ENCODE measurements at regions not wholly inside any gene's neighbourhood (a gene's known extent, or its start where the extent isn't known, plus 50 kb on each side); places are given as distances from the start of the nearest gene placed in this dataset.
"Not testable (repeated sequence)": the region's sequence is repeated elsewhere in the genome, so short reads cannot be mapped to it uniquely, and the experiment has no call there.

- no peak overlapping the region for H2AFZ ChIP-seq (ENCODE audit: insufficient read depth, low read depth, low read length, poor library complexity, severe bottlenecking)
- intact Hi-C loops (cut with micrococcal nuclease): no loop called here
- no peaks in the 10 kb centered on the region for H3K4me1 Mint-ChIP-seq
- no peaks in the 10 kb centered on the region for H3K9me3 ChIP-seq (replicated peaks in 1 of 2; ENCODE audit: control insufficient read depth in 1 of 2, insufficient read depth in 1 of 2, low read length in 2 of 2)
- H3K9ac ChIP-seq (ENCODE audit: insufficient read depth, low read length, poor library complexity, severe bottlenecking): no peak overlapping the region
- no peaks in the 10 kb centered on the region for H4K20me1 ChIP-seq (ENCODE audit: insufficient read depth, low read length)
- H3K27me3 Mint-ChIP-seq (ENCODE audit: low read depth in 3 of 3): peaks cover 0 to 2% (median 0%) of the 10 kb centered on the region in 3 donors
- H3K27me3 ChIP-seq (ENCODE audit: control insufficient read depth in 2 of 2, insufficient read depth in 2 of 2, low read length in 2 of 2): no peaks in the 10 kb centered on the region
- no peak overlapping the region for H3K4me3 ChIP-seq (replicated peaks in 1 of 3; ENCODE audit: low read depth in 2 of 3, low read length in 3 of 3)
- no peak overlapping the region for H3K27ac Mint-ChIP-seq
- H3K79me2 ChIP-seq (ENCODE audit: insufficient read depth, low read length): no peaks in the 10 kb centered on the region
- no peaks in the 10 kb centered on the region for H3K36me3 ChIP-seq (replicated peaks in 1 of 2; ENCODE audit: control insufficient read depth in 1 of 2, insufficient read depth in 2 of 2, low read length in 2 of 2)
- no peak for TF ChIP-seq CTCF (IDR thresholded peaks at IDR 0.05)
- H3K36me3 Mint-ChIP-seq: no peaks in the 10 kb centered on the region
- no peaks in the 10 kb centered on the region for H3K4me1 ChIP-seq (ENCODE audit: control insufficient read depth in 1 of 2, insufficient read depth in 2 of 2, low read length in 2 of 2)
- DNase-seq: no peak
- peaks cover 0 to 2% (median 0%) of the 10 kb centered on the region in 7 donors for H3K9me3 Mint-ChIP-seq
- H3K27ac ChIP-seq (ENCODE audit: low read depth in 1 of 2, low read length in 2 of 2): no peak overlapping the region
- H3K4me2 ChIP-seq (replicated peaks; ENCODE audit: extremely low read depth, low read length, poor library complexity, severe bottlenecking): no peak overlapping the region
- no peak overlapping the region for H3K4me3 Mint-ChIP-seq
Measured at GRCh38 chr12:88677464-88677863, 97.2 kb upstream of the KITLG start.

- H3K36me3 Mint-ChIP-seq; DNase-seq; H3K27ac Mint-ChIP-seq; intact Hi-C loops (cut with micrococcal nuclease); H4K20me1 ChIP-seq (ENCODE audit: insufficient read depth, low read length); H3K27ac ChIP-seq (ENCODE audit: low read depth in 1 of 2, low read length in 2 of 2); H3K9ac ChIP-seq (ENCODE audit: insufficient read depth, low read length, poor library complexity, severe bottlenecking); H3K4me3 Mint-ChIP-seq; H2AFZ ChIP-seq (ENCODE audit: insufficient read depth, low read depth, low read length, poor library complexity, severe bottlenecking); H3K36me3 ChIP-seq (replicated peaks in 1 of 2; ENCODE audit: control insufficient read depth in 1 of 2, insufficient read depth in 2 of 2, low read length in 2 of 2); H3K27me3 ChIP-seq (ENCODE audit: control insufficient read depth in 2 of 2, insufficient read depth in 2 of 2, low read length in 2 of 2); H3K79me2 ChIP-seq (ENCODE audit: insufficient read depth, low read length); H3K4me3 ChIP-seq (replicated peaks in 1 of 3; ENCODE audit: low read depth in 2 of 3, low read length in 3 of 3); H3K4me1 ChIP-seq (ENCODE audit: control insufficient read depth in 1 of 2, insufficient read depth in 2 of 2, low read length in 2 of 2); H3K4me1 Mint-ChIP-seq; H3K27me3 Mint-ChIP-seq (ENCODE audit: low read depth in 3 of 3); H3K4me2 ChIP-seq (replicated peaks; ENCODE audit: extremely low read depth, low read length, poor library complexity, severe bottlenecking); H3K9me3 ChIP-seq (replicated peaks in 1 of 2; ENCODE audit: control insufficient read depth in 1 of 2, insufficient read depth in 1 of 2, low read length in 2 of 2): not testable (repeated sequence)
- peaks cover 4 to 24% (median 10%) of the 10 kb centered on the region in 7 donors for H3K9me3 Mint-ChIP-seq
- 79% methylated on average over 5 of the region's 5 CpGs for WGBS (ENCODE audit: insufficient coverage)
Measured at GRCh38 chr12:88667615-88668014, 87.3 kb upstream of the KITLG start.

Data from CD14-positive monocyte (primary cell).